ENCODE measurements at regions not wholly inside any gene's neighbourhood (a gene's known extent, or its start where the extent isn't known, plus 50 kb on each side); places are given as distances from the start of the nearest gene placed in this dataset.

DNA sequence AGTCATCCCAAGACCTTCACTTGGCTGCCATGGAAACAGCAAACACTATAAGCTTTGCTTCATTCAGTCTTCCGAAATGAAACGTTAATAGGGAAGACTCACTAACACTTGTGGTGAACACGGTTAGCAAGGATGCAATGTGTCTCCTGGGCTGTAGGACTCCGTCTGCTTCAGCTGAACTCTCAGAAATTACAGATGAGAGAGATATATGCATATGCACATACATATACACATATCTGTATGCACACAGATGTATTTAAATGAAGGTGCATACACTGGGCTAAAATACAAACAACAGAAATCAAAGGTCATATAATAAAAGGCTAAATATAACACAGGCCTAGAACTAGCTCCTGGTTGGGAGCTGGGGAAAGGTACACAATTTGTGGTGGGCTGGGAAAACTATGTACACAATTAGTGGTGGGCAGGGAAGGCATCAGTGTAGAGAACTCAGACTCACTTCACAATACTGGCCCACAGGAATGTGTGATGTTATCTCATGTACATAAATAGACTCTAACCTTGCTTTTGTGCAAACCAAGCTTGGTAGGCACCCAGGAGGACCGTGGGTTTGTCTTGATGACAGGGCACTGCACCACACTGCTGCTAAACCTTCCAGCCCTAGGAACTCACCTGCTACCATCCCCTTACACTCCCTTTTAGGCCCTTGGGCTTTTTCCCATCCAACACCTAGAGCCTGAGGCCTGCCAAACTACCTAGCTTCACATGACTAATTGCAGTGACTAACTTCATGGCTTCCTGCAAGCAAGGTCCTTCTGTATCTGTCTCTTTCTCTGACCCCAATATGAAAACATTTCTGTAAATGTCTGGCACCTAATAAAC lies 873.1 kb downstream of the NSUN3 start:
- TF ChIP-seq, protein P1, sequence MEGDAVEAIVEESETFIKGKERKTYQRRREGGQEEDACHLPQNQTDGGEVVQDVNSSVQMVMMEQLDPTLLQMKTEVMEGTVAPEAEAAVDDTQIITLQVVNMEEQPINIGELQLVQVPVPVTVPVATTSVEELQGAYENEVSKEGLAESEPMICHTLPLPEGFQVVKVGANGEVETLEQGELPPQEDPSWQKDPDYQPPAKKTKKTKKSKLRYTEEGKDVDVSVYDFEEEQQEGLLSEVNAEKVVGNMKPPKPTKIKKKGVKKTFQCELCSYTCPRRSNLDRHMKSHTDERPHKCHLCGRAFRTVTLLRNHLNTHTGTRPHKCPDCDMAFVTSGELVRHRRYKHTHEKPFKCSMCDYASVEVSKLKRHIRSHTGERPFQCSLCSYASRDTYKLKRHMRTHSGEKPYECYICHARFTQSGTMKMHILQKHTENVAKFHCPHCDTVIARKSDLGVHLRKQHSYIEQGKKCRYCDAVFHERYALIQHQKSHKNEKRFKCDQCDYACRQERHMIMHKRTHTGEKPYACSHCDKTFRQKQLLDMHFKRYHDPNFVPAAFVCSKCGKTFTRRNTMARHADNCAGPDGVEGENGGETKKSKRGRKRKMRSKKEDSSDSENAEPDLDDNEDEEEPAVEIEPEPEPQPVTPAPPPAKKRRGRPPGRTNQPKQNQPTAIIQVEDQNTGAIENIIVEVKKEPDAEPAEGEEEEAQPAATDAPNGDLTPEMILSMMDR (IDR thresholded peaks at IDR 0.05; ENCODE audit: unreplicated experiment): no peak
- Mint-ChIP-seq H3K27me3 (no peaks in the 10 kb centered on the region), H3K36me3 (ENCODE audit: insufficient read depth) (peaks cover 3% of the 10 kb centered on the region), H3K4me1 (ENCODE audit: low read depth) (peaks cover 8% of the 10 kb centered on the region), H3K4me3 (ENCODE audit: low read depth) (no peak overlapping the region), H3K27ac (no peak overlapping the region), H3K9me3 (ENCODE audit: low read depth) (peaks cover 14% of the 10 kb centered on the region)
- no peak for DNase-seq (ENCODE audit: low spot score, unreplicated experiment)

DNA sequence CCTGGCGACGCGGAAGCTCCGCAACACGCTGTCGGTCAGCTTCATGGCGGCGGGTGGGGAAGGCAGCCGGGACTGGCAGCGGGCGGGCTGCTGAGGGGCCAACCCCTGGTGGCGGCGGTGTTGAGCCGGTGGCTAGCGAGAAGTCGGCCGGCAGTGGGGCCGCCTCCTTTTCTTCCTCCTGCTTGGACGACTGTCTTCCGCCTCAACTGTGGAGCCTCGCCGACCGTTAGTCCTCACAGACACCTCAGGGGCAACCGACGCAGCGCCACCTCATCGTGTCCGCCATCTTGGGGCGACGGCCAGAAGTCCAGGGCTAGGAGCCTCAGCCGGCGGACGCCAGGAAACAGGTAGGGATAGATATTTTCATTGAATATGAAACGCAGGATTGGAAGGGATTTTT lies 875.1 kb downstream of the NSUN3 start:
- Mint-ChIP-seq H3K27me3 (no peaks in the 10 kb centered on the region), H3K27ac (no peak overlapping the region), H3K4me1 (ENCODE audit: low read depth) (peaks cover 2% of the 10 kb centered on the region), H3K9me3 (ENCODE audit: low read depth) (peaks cover 27% of the 10 kb centered on the region), H3K36me3 (ENCODE audit: insufficient read depth) (peaks cover 3% of the 10 kb centered on the region), H3K4me3 (ENCODE audit: low read depth) (no peak overlapping the region)
- TF ChIP-seq, protein P1 (IDR thresholded peaks at IDR 0.05; ENCODE audit: unreplicated experiment): no peak
- DNase-seq (ENCODE audit: low spot score, unreplicated experiment): no peak

DNA sequence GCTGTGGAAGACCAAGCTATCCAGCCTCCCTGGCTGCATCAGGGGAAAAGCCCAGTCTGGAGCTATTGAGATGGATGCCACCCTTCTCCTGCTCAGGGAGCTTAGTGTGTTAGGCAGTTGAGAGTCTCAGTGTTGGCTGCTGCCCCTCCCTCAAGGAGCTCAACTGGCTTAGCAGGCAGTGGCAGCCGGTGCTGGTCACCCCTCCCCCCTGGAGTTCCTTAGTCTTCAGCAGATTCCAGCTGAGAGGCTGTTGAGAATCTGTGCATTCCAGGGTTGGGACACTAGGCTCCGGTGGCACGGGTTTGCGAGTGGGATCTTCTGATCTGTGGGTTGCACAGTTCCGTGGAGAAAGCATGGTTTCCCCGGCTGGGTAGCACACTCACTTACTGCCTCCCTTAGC lies 883.8 kb downstream of the NSUN3 start:
- Mint-ChIP-seq H3K27ac (no peak overlapping the region), H3K4me1 (ENCODE audit: low read depth) (peaks cover 2% of the 10 kb centered on the region), H3K9me3 (ENCODE audit: low read depth) (peaks cover 24% of the 10 kb centered on the region), H3K4me3 (ENCODE audit: low read depth) (no peak overlapping the region), H3K36me3 (ENCODE audit: insufficient read depth) (no peaks in the 10 kb centered on the region), H3K27me3 (no peaks in the 10 kb centered on the region)
- no peak for DNase-seq (ENCODE audit: low spot score, unreplicated experiment)
- TF ChIP-seq, protein P1 (IDR thresholded peaks at IDR 0.05; ENCODE audit: unreplicated experiment): no peak

DNA sequence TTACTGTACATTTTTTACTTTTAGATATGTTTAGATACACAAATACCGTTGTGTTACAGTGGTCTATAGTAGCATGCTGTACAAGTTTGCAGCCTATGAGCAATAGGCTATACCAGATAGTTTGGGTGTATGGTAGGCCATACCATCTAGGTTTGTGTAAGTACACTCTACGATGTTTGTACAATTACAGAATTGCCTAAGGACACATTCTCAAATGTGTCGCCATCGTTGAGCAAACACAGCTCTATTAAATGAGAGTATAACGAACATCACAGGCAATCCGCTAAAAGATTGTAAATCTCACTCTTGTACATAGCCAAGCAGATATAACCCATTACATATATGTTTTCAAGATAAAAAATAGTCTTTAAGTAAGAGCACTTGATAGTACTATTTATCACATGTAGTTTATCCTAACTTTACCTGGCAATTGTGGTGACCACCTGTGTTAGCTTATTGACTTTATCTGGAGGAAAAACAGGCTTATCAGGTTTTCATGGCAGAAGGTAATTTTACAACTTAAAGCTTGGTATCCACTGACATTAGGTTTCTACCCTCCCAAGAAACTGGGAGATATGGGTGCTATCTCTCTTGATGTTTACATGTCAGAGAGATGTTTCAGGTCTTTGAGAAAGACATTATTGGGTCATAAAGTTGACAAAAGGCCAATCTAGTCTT lies 898.7 kb downstream of the NSUN3 start:
- peaks cover 13% of the 10 kb centered on the region for H3K9me3 Mint-ChIP-seq (ENCODE audit: low read depth)
- peaks cover 8% of the 10 kb centered on the region for H3K36me3 Mint-ChIP-seq (ENCODE audit: insufficient read depth)
- H3K4me3 Mint-ChIP-seq (ENCODE audit: low read depth): no peak overlapping the region
- H3K27ac Mint-ChIP-seq: peak overlapping the region; percentile 59
- H3K4me1 Mint-ChIP-seq (ENCODE audit: low read depth): peaks cover 22% of the 10 kb centered on the region
- no peaks in the 10 kb centered on the region for H3K27me3 Mint-ChIP-seq
- TF ChIP-seq, protein P1 (IDR thresholded peaks at IDR 0.05; ENCODE audit: unreplicated experiment): no peak
- no peak for DNase-seq (ENCODE audit: low spot score, unreplicated experiment)

DNA sequence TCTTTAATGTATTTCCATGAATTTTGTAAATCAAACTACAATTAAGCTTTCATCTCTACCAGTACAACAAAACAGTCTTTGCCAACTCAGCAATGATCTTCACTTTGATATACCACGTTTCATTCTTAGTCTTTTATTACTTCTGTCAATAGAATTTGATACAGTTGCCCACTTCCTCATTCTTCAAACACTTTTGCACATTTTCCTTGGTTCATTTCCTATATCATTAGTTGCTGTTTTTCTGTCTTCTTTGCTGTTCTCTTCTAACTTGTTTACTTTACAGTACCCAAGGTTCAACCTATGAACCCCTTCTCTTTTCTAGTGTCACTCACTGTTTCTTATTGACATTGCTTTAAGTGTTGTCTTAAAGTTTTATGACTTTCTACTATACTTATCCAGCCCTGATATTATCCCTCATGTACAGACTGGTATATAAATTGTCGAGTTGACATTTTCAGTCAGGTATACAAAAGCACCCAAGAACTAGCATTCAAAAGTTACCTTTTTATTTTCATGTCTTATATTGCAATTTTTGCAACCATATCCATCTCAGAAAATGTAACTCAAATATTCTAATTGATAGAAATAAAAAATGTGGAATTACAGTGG lies 903.1 kb downstream of the NSUN3 start:
- Mint-ChIP-seq H3K27ac (no peak overlapping the region), H3K9me3 (ENCODE audit: low read depth) (peaks cover 14% of the 10 kb centered on the region)

More for the DNA sequence above, 903.1 kb downstream of the NSUN3 start:
- Mint-ChIP-seq H3K4me3 (ENCODE audit: low read depth) (no peak overlapping the region), H3K36me3 (ENCODE audit: insufficient read depth) (peaks cover 8% of the 10 kb centered on the region), H3K27me3 (no peaks in the 10 kb centered on the region), H3K4me1 (ENCODE audit: low read depth) (peaks cover 17% of the 10 kb centered on the region)
- DNase-seq (ENCODE audit: low spot score, unreplicated experiment): no peak
- TF ChIP-seq, protein P1 (IDR thresholded peaks at IDR 0.05; ENCODE audit: unreplicated experiment): no peak

All from progenitor cell of endocrine pancreas (in vitro differentiated cells).